Esophagus muscularis mucosa (tissue), 3 donors: ENCODE measurements at regions not wholly inside any gene's neighbourhood (a gene's known extent, or its start where the extent isn't known, plus 50 kb on each side); places are given as distances from the start of the nearest gene placed in this dataset.
"Not testable (repeated sequence)": the region's sequence is repeated elsewhere in the genome, so short reads cannot be mapped to it uniquely, and the experiment has no call there.

ENCODE experiments used
- EP300 ChIP-seq: sonication (generic); formaldehyde crosslinking; IDR thresholded peaks from one replicate; pipeline ENCODE4 v1.6.1; 2017; ENCODE audit warnings: antibody characterized with exemption
- TF ChIP-seq, protein P1 (sequence below), 3 experiments: fragments of 200-600 bp in 2 of 3; fragments of 450-650 bp in 1 of 3; sonication (generic) in 2 of 3; IDR thresholded peaks; one replicate each; pipeline ENCODE4 v1.5.1; 2017 to 2019; ENCODE audit warnings: antibody characterized with exemption in 3 of 3, mild to moderate bottlenecking in 2 of 3, moderate library complexity in 1 of 3

DNA sequence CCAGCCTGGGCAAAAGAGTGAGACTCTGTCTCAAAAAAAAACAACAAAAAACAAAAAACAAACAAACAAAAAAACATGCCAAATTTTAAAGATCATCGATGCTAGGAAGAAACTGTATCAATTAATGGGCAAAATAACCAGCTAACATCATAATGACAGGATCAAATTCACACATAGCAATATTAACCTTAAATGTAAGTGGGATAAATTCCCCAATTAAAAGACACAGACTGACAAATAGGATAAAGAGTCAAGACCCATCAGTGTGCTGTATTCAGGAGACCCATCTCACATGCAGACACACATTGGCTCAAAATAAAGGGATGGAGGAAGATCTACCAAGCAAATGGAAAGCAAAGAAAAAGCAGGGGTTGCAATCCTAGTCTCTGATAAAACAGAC is 88.4 kb upstream of the TERB2 start:
- TF ChIP-seq EP300: not testable (repeated sequence)
- TF ChIP-seq, protein P1, sequence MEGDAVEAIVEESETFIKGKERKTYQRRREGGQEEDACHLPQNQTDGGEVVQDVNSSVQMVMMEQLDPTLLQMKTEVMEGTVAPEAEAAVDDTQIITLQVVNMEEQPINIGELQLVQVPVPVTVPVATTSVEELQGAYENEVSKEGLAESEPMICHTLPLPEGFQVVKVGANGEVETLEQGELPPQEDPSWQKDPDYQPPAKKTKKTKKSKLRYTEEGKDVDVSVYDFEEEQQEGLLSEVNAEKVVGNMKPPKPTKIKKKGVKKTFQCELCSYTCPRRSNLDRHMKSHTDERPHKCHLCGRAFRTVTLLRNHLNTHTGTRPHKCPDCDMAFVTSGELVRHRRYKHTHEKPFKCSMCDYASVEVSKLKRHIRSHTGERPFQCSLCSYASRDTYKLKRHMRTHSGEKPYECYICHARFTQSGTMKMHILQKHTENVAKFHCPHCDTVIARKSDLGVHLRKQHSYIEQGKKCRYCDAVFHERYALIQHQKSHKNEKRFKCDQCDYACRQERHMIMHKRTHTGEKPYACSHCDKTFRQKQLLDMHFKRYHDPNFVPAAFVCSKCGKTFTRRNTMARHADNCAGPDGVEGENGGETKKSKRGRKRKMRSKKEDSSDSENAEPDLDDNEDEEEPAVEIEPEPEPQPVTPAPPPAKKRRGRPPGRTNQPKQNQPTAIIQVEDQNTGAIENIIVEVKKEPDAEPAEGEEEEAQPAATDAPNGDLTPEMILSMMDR (IDR thresholded peaks at IDR 0.05): not testable (repeated sequence)
